GM18909 (cell line): ENCODE measurements at regions not wholly inside any gene's neighbourhood (a gene's known extent, or its start where the extent isn't known, plus 50 kb on each side); places are given as distances from the start of the nearest gene placed in this dataset.

Experiments
- ATAC-seq: cut with Tn5 transposase; IDR thresholded peaks from one replicate; pipeline ENCODE4 v1.9.1; 2021; ENCODE audit warnings: mild to moderate bottlenecking; ENCODE audit not compliant: unreplicated experiment, poor library complexity

DNA sequence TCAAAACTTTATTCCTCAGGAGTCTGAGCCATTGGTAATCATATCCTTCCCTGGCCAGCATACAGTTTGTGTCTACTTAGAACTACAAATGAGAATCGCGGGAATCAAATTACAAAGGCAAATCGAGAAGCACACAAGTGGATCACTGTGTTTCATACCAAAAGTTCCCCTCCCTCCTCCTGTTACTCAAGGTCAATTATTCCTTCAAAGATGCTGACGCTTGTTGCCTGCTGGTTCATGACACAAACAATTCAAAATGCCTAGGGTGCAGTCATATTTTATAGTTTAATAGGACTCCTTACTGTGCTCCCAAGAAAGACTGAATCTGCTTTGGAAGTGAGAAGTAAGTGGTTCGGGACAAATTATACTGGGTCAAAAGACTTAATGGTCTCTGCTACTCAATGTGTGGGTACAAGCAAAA is 93.0 kb upstream of the PBX1 start:
- no peak for ATAC-seq

DNA sequence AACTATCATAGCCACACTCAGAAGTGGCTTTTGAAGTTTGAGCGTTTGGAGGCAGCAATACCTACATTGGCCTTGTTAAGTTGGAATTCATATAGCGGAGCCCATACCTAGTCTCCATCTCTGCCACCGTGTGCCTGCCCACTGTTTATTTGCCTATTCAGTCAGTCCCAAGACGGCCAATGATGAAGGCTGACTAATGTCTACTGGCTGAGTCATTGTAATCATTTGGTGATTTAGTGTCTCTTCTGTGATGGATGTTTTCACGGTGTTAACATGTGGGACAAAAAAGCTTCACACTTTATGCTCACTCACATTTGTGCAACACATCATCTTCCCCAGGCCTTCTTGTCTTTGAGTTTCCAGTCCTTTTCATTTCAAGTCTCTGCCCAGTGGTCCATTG is 92.6 kb upstream of the PBX1 start:
- no peak for ATAC-seq

DNA sequence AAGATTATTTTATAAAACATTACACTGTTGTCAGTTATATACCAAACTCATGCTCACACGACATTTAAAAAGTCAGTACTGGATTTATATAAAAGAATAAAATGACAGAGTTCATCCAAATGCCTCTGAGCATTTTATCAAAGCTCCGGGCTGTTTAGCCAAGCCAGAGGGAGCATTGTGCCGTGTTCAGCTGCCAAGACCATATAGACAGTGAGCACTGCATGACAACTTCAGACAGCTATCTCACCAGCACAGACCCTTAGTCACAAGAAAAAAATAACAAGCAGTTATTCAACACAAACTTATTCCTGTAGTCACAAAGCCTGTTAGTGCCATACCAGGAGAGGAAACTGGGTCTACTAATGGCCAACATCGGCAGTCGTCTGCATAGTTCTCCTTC is 88.0 kb upstream of the PBX1 start:
- no peak for ATAC-seq

GRCh38 chr1:164472841-164473240 is 86.1 kb upstream of the PBX1 start:
- ATAC-seq, result no peak

DNA sequence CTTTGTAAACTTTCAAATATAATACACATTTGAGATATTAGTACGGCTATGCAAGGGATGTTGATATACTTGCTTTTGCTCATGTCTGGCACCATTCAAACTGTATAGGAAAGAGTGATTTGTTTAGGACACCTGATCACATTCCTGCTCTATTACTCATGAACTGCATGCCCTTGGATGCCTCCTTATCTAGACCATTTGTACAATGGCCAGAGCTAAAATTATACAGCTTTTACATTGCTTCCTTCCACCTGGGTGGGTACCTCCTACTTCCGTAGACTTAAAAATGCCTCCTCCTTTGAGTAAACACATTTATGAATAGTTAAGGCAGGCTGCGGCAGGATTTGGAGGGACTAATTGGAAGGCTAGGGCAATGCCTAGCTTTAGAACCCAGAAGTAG is 85.4 kb upstream of the PBX1 start:
- ATAC-seq, result no peak

DNA sequence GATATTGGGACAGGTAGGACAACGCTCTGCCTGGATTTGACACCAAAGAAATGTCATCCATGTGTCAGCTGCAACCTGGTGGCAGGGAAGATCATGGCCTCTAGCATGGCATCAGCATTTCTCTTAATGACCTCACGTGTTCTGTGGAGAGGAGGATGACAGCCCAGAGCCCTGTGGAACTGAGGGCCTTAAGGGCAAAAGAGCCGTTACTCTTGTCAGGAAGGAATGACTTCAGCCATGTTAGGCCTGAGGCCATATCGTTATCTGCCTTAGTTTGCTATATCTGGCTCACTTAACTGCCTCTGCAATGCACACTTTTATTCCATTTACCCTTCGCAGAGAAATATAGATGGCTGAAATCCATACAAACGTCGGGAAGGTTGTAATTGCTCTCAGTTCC is 83.2 kb upstream of the PBX1 start:
- ATAC-seq, result no peak

DNA sequence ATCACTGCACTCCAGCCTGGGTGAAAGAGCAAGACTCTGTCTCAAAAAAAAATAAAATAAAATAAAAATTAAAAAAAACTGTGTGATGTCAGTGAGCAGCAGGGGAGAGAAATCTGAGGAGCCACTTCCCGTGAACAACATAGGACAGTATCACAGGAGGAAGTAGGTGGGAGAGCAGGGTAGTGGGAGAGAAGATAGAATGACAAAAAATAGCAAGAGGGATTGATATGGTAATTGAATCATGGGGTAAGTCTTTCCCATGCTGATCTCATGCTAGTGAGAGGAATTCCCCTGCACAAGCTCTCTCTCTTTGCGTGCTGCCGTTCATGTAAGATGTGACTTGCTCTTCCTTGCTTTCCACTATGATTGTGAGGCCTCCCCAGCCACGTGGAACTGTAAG is 81.6 kb upstream of the PBX1 start:
- no peak for ATAC-seq

DNA sequence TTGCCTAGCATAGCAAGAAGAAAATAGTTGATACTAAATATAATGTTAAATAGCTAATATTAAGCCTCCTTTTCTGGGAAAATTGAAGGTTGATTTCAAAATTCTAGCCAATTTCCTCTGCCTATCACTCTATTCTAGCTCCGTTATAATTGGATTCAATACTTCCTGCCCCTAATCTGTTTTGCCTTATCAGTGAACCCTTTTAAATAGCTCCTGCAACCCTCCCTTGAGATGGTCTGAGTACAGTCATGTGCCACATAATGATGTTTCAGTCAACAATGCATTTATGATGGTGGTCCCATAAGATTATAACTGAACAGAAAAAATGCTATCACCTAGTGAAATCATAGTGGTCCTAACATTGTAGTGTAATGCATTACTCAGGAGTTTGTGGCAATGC is 79.7 kb upstream of the PBX1 start:
- no peak for ATAC-seq

GRCh38 chr1:164480285-164480907 is 78.6 kb upstream of the PBX1 start:
- no peak for ATAC-seq

- ATAC-seq, result no peak
These were observed 63.1 kb upstream of the PBX1 start for GRCh38 chr1:164495905-164496304.

- ATAC-seq, result no peak
These were observed 60.2 kb upstream of the PBX1 start for GRCh38 chr1:164498792-164499191.

GRCh38 chr1:164504749-164505148 is 54.2 kb upstream of the PBX1 start:
- ATAC-seq, result no peak
